H9 (cell line): ENCODE measurements at regions not wholly inside any gene's neighbourhood (a gene's known extent, or its start where the extent isn't known, plus 50 kb on each side); places are given as distances from the start of the nearest gene placed in this dataset.

Experiments used
- DNase-seq: peaks from one replicate; pipeline ENCODE4 v3.0.0-alpha.2; 2017
- H2AFZ ChIP-seq: one replicate; pipeline ENCODE4 v1.6.1; 2013; ENCODE audit warnings: mild to moderate bottlenecking, low read length, control low read depth, moderate library complexity
- H2AK5ac ChIP-seq: 2 replicates; pipeline ENCODE4 v1.6.1; 2013; ENCODE audit warnings: low read length, control low read depth, mixed read lengths; ENCODE audit not compliant: insufficient read length
- H2BK120ac ChIP-seq: one replicate; pipeline ENCODE4 v1.6.1; 2013; ENCODE audit warnings: low read depth, mild to moderate bottlenecking, low read length, control low read depth, inconsistent platforms; ENCODE audit not compliant: poor library complexity, severe bottlenecking
- H2BK12ac ChIP-seq: 2 replicates; pipeline ENCODE4 v1.6.1; 2013; ENCODE audit warnings: low read length, control low read depth, mixed read lengths, low read depth; ENCODE audit not compliant: insufficient read length
- H2BK15ac ChIP-seq: 2 replicates; pipeline ENCODE4 v1.6.1; 2013; ENCODE audit warnings: low read depth, low read length, control low read depth
- H2BK20ac ChIP-seq: one replicate; pipeline ENCODE4 v1.6.1; 2013; ENCODE audit warnings: low read depth, mild to moderate bottlenecking, low read length, control low read depth, inconsistent platforms; ENCODE audit not compliant: poor library complexity, severe bottlenecking
- H2BK5ac ChIP-seq: 2 replicates; pipeline ENCODE4 v1.6.1; 2013; ENCODE audit warnings: low read length, control low read depth, mixed read lengths; ENCODE audit not compliant: insufficient read length
- H3K14ac ChIP-seq: 2 replicates; pipeline ENCODE4 v1.6.1; 2013; ENCODE audit warnings: low read length, control low read depth; ENCODE audit not compliant: insufficient read depth
- H3K18ac ChIP-seq: 2 replicates; pipeline ENCODE4 v1.6.1; 2013; ENCODE audit warnings: low read depth, mild to moderate bottlenecking, mixed read lengths, low read length, control low read depth; ENCODE audit not compliant: insufficient read length
- H3K23ac ChIP-seq: 2 replicates; pipeline ENCODE4 v1.6.1; 2013; ENCODE audit warnings: low read length, control low read depth, mixed read lengths, low read depth; ENCODE audit not compliant: insufficient read length
- H3K23me2 ChIP-seq: 2 replicates; pipeline ENCODE4 v1.6.1; 2013; ENCODE audit warnings: low read depth, mild to moderate bottlenecking, mixed read lengths, low read length, control low read depth; ENCODE audit not compliant: insufficient read length, poor library complexity, severe bottlenecking
- H3K27ac ChIP-seq: 2 replicates; pipeline ENCODE4 v1.5.1; 2013; ENCODE audit warnings: low read length, control low read depth, mixed read lengths, low read depth; ENCODE audit not compliant: insufficient read length
- H3K27me3 ChIP-seq: 2 replicates; pipeline ENCODE4 v1.6.1; 2013; ENCODE audit warnings: low read length, control low read depth, inconsistent platforms; ENCODE audit not compliant: insufficient read depth
- H3K4ac ChIP-seq: 2 replicates; pipeline ENCODE4 v1.6.1; 2013; ENCODE audit warnings: low read depth, mild to moderate bottlenecking, control low read depth, inconsistent platforms, low read length, moderate library complexity
- H3K4me1 ChIP-seq: 2 replicates; pipeline ENCODE4 v1.6.1; 2013; ENCODE audit warnings: low read length, control low read depth, inconsistent platforms; ENCODE audit not compliant: insufficient read depth
- H3K4me2 ChIP-seq: 2 replicates; pipeline ENCODE4 v1.6.1; 2013; ENCODE audit warnings: low read length, control low read depth, mixed read lengths; ENCODE audit not compliant: insufficient read length, insufficient read depth
- H3K56ac ChIP-seq: 2 replicates; pipeline ENCODE4 v1.6.1; 2013; ENCODE audit warnings: low read depth, mild to moderate bottlenecking, mixed read lengths, low read length, control low read depth; ENCODE audit not compliant: insufficient read length
- H3K79me1 ChIP-seq: 2 replicates; pipeline ENCODE4 v1.6.1; 2013; ENCODE audit warnings: low read depth, mild to moderate bottlenecking, moderate library complexity, low read length, control low read depth, inconsistent platforms; ENCODE audit not compliant: insufficient read depth, poor library complexity, severe bottlenecking
- H3K79me2 ChIP-seq: 2 replicates; pipeline ENCODE4 v1.6.1; 2013; ENCODE audit warnings: low read length, control low read depth, inconsistent platforms; ENCODE audit not compliant: insufficient read depth
- H3K9ac ChIP-seq: 2 replicates; pipeline ENCODE4 v1.6.1; 2013; ENCODE audit warnings: low read length, control low read depth, mixed read lengths; ENCODE audit not compliant: insufficient read length; ENCODE audit errors: extremely low read depth
- H3K9me3 ChIP-seq: one replicate; pipeline ENCODE4 v1.6.1; 2013; ENCODE audit warnings: low read depth, low read length, inconsistent platforms; ENCODE audit not compliant: control insufficient read depth
- H3T11ph ChIP-seq: one replicate; pipeline ENCODE4 v1.6.1; 2013; ENCODE audit warnings: mild to moderate bottlenecking, low read length, control low read depth, inconsistent platforms
- H4K20me1 ChIP-seq: one replicate; pipeline ENCODE4 v1.6.1; 2013; ENCODE audit not compliant: control insufficient read depth, insufficient read length, insufficient read depth
- H4K5ac ChIP-seq: 2 replicates; pipeline ENCODE4 v1.6.1; 2013; ENCODE audit warnings: low read depth, mild to moderate bottlenecking, mixed read lengths, low read length, control low read depth; ENCODE audit not compliant: insufficient read length
- H4K8ac ChIP-seq: replicated peaks from 2 replicates; pipeline ENCODE4 v1.6.1; 2013; ENCODE audit warnings: low read length, control low read depth, mixed read lengths, low read depth; ENCODE audit not compliant: insufficient read length
- H4K91ac ChIP-seq: 2 replicates; pipeline ENCODE4 v1.6.1; 2013; ENCODE audit warnings: low read depth, mild to moderate bottlenecking, moderate library complexity, mixed read lengths, low read length, control low read depth; ENCODE audit not compliant: insufficient read length
- H3K27ac Mint-ChIP-seq, 3 experiments: 2 replicates in 2 of 3; 3 replicates in 1 of 3; pipeline ENCODE4 v1.8.0; 2020 to 2021; ENCODE audit warnings: mixed read lengths in 3 of 3, mild to moderate bottlenecking in 1 of 3, moderate library complexity in 1 of 3
- H3K27me3 Mint-ChIP-seq: 2 replicates; pipeline ENCODE4 v1.8.0; 2021; ENCODE audit warnings: low read depth, mild to moderate bottlenecking, moderate library complexity, mixed read lengths
- H3K36me3 Mint-ChIP-seq, 3 experiments: 2 replicates in 2 of 3; 3 replicates in 1 of 3; pipeline ENCODE4 v1.8.0; 2020 to 2021; ENCODE audit warnings: low read depth in 3 of 3, mixed read lengths in 3 of 3; ENCODE audit not compliant: insufficient read depth in 1 of 3
- H3K4me1 Mint-ChIP-seq, 2 experiments: 2 replicates each; pipeline ENCODE4 v1.8.0; 2020; ENCODE audit warnings: mixed read lengths in 2 of 2
- H3K4me3 Mint-ChIP-seq, 2 experiments: 2 replicates in 1 of 2; 3 replicates in 1 of 2; pipeline ENCODE4 v1.8.0; 2020 to 2021; ENCODE audit warnings: mild to moderate bottlenecking in 2 of 2, mixed read lengths in 2 of 2, moderate library complexity in 1 of 2
- H3K9me3 Mint-ChIP-seq, 2 experiments: 2 replicates in 1 of 2; 3 replicates in 1 of 2; pipeline ENCODE4 v1.8.0; 2020; ENCODE audit warnings: mild to moderate bottlenecking in 2 of 2, mixed read lengths in 2 of 2, moderate library complexity in 1 of 2
- CTCF ChIP-seq: fragments of 200-600 bp; sonication (generic); conservative IDR thresholded peaks from 3 replicates; pipeline ENCODE4 v1.8.0; 2021; ENCODE audit warnings: antibody characterized with exemption, mild to moderate bottlenecking
- WGBS: extraction: QIAGEN DNeasy Blood & Tissue Kit; methylation state at CpG from one replicate; pipeline ENCODE4 v1.1.7; 2013; ENCODE audit warnings: missing lambda C conversion rate, low lambda C conversion rate, mixed read lengths; ENCODE audit not compliant: insufficient read length; ENCODE audit errors: extremely low coverage; 5-methylcytosine and 5-hydroxymethylcytosine counted together

GRCh38 chr6:167472880-167473279 lies 148.0 kb downstream of the TTLL2 start:
- H3T11ph ChIP-seq = no peak overlapping the region
- no peak overlapping the region for H3K14ac ChIP-seq
- no peaks in the 10 kb centered on the region for H3K79me1 ChIP-seq
- H3K79me2 ChIP-seq = peaks cover 2% of the 10 kb centered on the region; the same call in 1 of the 2 replicates
- no peak overlapping the region for H2BK5ac ChIP-seq
- WGBS = no CpG with 5 or more reads among the region's 1 CpG
- H3K9me3 ChIP-seq = no peaks in the 10 kb centered on the region
- no peak overlapping the region for H2AFZ ChIP-seq
- peaks cover 47 to 59% of the 10 kb centered on the region in 2 experiments for H3K4me1 Mint-ChIP-seq
- no peak overlapping the region for H2BK15ac ChIP-seq
- no peak overlapping the region for H2BK120ac ChIP-seq
- H3K9me3 Mint-ChIP-seq = no peaks in the 10 kb centered on the region; a peak in 1 of 5 replicates
- H3K27me3 Mint-ChIP-seq = peaks cover 18% of the 10 kb centered on the region
- H4K5ac ChIP-seq = no peak overlapping the region
- H2AK5ac ChIP-seq = no peak overlapping the region
- no peak overlapping the region for H3K56ac ChIP-seq
- no peaks in the 10 kb centered on the region for H3K27me3 ChIP-seq
- no peak overlapping the region for H2BK12ac ChIP-seq
- H3K27ac ChIP-seq = no peak overlapping the region
- no peaks in the 10 kb centered on the region for H4K20me1 ChIP-seq
- DNase-seq = no peak
- no peak overlapping the region; a peak in 1 of 7 replicates for H3K27ac Mint-ChIP-seq
- no peak overlapping the region for H2BK20ac ChIP-seq
- H3K9ac ChIP-seq = no peak overlapping the region
- H3K4me2 ChIP-seq = no peak overlapping the region
- peaks cover 11% of the 10 kb centered on the region; the same call in 1 of the 2 replicates for H3K4me1 ChIP-seq
- H3K4ac ChIP-seq = no peak overlapping the region
- no peaks in the 10 kb centered on the region for H3K23me2 ChIP-seq
- no peak overlapping the region for H3K23ac ChIP-seq
- H3K4me3 Mint-ChIP-seq = no peak overlapping the region
- H3K18ac ChIP-seq = no peak overlapping the region
- TF ChIP-seq CTCF = no peak
- H4K8ac ChIP-seq = no peak overlapping the region
- no peaks in the 10 kb centered on the region; a peak in 1 of 7 replicates for H3K36me3 Mint-ChIP-seq
- no peak overlapping the region for H4K91ac ChIP-seq
